ENCODE measurements at regions not wholly inside any gene's neighbourhood (a gene's known extent, or its start where the extent isn't known, plus 50 kb on each side); places are given as distances from the start of the nearest gene placed in this dataset.
"Not testable (repeated sequence)": the region's sequence is repeated elsewhere in the genome, so short reads cannot be mapped to it uniquely, and the experiment has no call there.

GRCh38 chr4:10388146-10388545 is 69.1 kb downstream of the ZNF518B start:
- DNase-seq (ENCODE audit: low read depth): not testable (repeated sequence)

GRCh38 chr4:10385994-10386394 is 71.2 kb downstream of the ZNF518B start:
- no peak for DNase-seq (ENCODE audit: low read depth)

GRCh38 chr4:10384974-10385373 is 72.3 kb downstream of the ZNF518B start:
- DNase-seq (ENCODE audit: low read depth): no peak

GRCh38 chr4:10383417-10383816 is 73.8 kb downstream of the ZNF518B start:
- no peak for DNase-seq (ENCODE audit: low read depth)

DNA sequence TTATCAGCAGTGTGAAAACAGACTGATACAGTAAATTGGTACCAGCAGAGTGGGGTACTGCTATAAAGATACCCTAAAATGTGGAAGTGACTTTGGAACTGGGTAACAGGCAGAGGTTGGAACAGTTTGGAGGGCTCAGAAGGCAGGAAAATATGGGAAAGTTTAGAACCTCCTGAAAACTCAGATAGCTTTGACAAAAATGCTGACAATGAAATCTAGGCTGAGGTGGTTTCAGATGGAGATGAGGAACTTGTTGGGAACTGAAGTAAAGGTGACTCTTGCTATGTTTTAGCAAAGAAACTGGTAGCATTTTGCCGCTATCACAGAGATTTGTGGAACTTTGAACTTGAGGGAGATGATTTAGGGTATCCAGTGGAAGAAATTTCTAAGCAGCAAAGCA is 75.1 kb downstream of the ZNF518B start:
- DNase-seq (ENCODE audit: low read depth): not testable (repeated sequence)

- DNase-seq (ENCODE audit: low read depth): no peak
These were observed 76.1 kb downstream of the ZNF518B start for GRCh38 chr4:10381146-10381545.

GRCh38 chr4:10380735-10381134 is 76.5 kb downstream of the ZNF518B start:
- DNase-seq (ENCODE audit: low read depth): no peak

DNA sequence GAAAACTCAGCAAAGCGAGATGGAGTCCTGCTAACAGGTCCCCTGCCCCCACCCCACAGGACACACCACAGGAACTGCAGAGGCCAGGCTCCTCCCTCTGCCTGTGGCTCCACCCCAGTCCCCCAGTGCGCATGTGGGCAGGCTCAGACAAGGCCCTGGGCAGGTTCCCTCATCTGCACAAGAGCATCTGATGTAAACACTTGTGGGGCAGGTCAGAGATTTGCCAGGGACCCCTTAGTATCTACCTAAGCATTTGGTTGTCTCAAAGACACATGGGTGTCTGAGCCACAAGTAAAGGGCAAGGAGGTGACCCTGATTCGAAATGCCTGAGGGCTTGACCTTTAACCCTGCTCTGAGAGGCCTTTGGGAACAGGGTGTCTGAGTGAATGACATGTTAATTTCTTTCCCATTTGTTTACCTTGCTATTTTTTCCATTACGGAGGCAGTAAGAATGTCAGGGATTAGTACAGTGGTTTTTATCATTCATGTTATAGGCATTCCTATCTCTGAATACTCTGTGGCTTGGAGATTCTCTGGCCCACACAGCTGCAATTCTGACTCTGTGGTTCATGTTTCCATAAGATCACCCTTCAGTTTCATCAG is 85.3 kb downstream of the ZNF518B start:
- no peak for DNase-seq (ENCODE audit: low read depth)

GRCh38 chr4:10371121-10371520 is 86.1 kb downstream of the ZNF518B start:
- DNase-seq (ENCODE audit: low read depth): no peak

GRCh38 chr4:10369517-10369916 is 87.7 kb downstream of the ZNF518B start:
- no peak for DNase-seq (ENCODE audit: low read depth)

DNA sequence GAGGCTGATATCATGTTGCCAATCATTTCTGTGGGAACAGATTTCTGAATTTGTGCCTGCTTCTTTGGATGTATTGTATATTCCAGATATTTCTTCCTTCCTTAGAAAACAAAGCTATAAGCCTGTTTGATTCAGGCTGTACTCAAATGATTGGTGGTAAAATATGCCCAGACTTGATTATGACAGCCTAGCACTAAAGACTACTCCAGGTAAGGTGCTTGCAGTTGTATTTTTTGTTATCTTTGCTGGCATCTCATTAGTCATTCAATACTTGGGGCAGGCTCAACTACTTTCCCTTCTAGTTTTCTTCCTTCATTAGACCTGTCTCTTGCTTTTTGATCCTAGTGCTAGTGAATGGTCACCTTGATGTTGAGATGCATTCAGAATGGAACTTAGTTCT is 90.6 kb downstream of the ZNF518B start:
- no peak for DNase-seq (ENCODE audit: low read depth)

DNA sequence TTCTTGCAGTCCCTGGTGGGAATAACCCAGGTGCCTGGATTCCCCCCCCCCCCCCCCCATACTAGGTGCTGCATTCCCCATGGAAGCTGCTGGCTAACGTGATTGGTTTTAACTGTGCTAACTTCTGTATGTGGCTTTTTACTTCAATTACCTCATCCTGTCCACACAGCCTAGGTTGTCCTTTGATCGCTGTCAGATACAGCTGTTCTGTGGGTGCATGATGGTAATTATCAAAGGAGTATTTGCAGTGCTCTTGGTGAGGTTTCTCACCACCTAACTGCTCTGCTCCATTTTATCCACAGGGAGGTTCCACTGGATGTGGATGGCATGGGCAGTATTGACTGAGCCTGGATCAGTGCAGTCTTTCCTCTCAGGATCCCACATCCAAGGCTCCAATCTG is 93.0 kb downstream of the ZNF518B start:
- DNase-seq (ENCODE audit: low read depth): no peak

DNA sequence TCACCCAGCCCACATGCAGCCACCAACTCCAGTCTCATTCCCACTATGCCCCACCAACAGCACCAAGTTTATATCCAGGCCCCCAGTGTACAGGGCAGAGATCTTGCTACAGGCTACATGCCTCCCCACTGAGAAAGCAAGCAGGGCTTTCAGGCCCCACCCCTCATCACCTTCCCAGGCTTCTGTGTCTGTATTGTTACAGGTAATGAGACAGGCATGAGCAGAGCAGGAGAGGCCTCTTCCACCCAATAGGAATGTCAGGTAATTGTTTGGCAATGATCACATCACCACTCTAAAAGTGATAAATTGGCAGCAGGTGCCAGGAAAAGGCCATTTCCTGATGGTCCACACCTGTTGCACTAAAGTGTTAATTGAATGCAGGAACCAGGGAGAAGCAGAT is 102.5 kb downstream of the ZNF518B start:
- DNase-seq (ENCODE audit: low read depth): no peak

DNA sequence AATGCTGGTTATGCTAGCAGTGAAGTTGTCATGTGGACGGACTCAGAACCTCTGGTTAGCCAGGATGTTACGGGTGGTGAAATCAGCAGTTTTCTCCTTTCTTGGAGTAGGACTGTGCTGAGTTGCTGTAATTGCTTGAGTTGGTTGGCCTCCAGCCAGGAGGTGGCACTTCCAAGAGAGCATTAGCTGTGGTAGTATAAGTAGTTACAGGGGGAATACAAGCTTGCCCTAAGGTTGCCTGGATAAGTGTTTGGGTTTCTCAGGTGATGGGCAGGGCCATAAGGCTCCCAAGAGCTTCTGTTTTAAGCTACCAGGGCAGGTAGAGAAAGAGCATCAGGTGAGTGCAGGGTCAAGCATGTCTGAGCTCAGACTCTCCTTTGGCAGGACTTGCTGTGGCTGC is 103.0 kb downstream of the ZNF518B start:
- no peak for DNase-seq (ENCODE audit: low read depth)

- DNase-seq (ENCODE audit: low read depth): no peak
These were observed 104.1 kb downstream of the ZNF518B start for GRCh38 chr4:10353110-10353509.

GRCh38 chr4:10348241-10348640 is 109.0 kb downstream of the ZNF518B start:
- DNase-seq (ENCODE audit: low read depth): no peak

GRCh38 chr4:10347815-10348214 is 109.4 kb downstream of the ZNF518B start:
- DNase-seq (ENCODE audit: low read depth): no peak

DNA sequence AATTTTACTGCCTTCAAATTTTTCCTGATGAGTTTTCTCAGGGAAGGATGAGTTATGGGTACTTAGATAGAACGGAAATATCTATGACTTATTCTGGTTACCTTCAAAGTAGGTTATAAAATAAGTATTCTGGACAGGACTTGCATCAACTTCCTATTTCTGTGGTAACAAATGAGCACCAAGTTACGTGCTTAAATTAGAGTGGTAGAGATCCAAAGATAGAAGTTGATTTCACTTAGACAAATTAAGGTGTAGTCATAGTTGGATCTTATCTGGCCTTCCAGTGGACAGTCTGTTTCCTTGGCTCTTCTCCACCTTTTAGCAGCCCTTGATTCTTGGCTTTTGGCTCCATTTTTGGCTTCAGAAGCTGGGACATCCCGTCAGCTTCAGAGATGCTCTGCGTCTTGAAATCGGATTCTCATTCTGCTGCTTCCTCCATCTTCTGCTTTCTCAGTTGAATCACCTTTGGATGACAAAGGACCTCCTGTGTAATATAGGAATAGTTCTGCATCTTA is 109.9 kb downstream of the ZNF518B start:
- DNase-seq (ENCODE audit: low read depth): no peak

DNA sequence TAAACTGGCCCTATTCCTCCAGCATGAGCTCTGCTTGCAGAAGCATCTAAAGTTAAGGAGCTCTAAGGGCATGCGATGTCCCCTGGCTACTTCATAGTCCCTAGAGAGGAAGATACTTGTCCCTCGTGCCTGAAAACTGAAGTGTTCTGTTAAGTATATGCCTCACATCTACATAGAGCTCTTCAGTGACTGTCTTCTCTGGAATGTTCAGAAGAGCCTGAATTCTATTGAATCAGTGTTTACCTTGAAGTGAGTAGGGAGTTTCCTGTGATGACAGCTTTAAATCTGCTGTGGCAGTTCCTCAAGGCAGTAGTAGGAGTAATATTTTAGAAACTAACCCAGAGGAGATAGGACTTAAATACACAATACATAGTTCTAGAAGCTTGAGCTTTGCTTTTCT is 111.2 kb downstream of the ZNF518B start:
- DNase-seq (ENCODE audit: low read depth): no peak

GRCh38 chr4:10345381-10345784 is 111.8 kb downstream of the ZNF518B start:
- peak; percentile 61 for DNase-seq (ENCODE audit: low read depth)

DNA sequence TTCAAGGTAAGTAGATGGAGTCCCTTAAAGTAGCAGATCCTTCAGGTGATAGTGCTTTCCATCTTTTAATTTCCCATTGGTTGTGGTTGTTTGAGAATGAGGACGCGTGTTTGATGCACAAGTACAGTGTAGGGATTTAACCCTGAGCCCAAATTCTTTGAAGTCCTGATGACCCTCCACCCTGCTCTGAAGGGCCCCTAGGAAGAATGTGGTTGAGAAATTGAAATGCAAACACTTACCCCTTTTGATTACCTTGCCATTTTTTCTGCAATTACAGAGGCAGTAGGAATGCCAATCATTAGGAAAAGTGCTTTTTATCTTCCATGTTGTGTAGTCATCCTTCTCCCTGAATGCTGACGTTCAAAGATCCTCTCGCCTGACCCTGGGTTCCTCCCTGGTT is 112.4 kb downstream of the ZNF518B start:
- no peak for DNase-seq (ENCODE audit: low read depth)

DNA sequence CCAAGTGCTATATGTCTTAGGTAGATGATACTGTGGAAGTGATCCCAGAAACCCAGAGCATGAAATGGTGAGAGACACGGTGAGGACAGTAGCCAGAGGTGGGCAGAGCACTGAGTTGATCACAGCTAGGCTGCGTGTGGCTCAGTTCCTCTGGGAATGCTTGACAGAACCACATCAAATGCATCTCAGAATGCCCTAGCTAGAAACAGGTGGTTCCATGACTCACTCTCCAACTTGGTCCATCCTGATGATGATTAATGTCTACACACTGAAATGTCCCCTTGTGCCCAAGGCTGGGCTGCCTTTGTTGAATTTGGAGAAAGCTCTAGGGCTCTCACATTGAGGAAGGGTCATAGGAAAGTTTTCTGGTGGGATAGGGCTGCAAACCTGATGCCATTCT is 113.6 kb downstream of the ZNF518B start:
- no peak for DNase-seq (ENCODE audit: low read depth)

DNA sequence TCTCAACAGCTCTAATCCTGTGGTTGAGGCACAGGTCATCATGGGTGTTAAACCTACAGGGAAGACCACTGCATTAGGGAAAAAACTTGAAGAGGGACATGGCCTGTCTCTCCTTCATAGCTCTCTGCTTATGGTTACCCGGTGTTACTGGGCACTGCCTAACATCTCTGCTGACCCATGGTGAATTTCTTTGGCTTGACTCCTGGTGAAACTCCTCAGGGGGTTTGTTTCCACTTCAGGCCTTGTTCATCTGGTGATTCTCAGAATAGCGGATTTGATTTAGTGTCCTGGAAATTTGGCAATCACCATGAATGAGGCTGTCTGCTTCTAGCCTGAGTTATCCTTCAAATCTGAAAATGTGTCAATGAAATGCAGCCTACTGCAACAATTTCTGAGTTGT is 114.4 kb downstream of the ZNF518B start:
- DNase-seq (ENCODE audit: low read depth): no peak

- no peak for DNase-seq (ENCODE audit: low read depth)
These were observed 120.8 kb downstream of the ZNF518B start for GRCh38 chr4:10336471-10336870.

- no peak for DNase-seq (ENCODE audit: low read depth)
These were observed 122.2 kb downstream of the ZNF518B start for GRCh38 chr4:10335050-10335449.

All from CMK (cell line).